Liver (tissue), 7 donors: ENCODE measurements at regions not wholly inside any gene's neighbourhood (a gene's known extent, or its start where the extent isn't known, plus 50 kb on each side); places are given as distances from the start of the nearest gene placed in this dataset.

Source experiments
- DNase-seq: peaks from one replicate; pipeline ENCODE4 v3.0.0-alpha.2; 2017; ENCODE audit warnings: low spot score
- H3K27ac ChIP-seq, 2 donors: one replicate each; pipeline ENCODE4 v1.7.0; 2013; ENCODE audit warnings: inconsistent platforms in 2 of 2, low read length in 2 of 2, control low read depth in 1 of 2, low read depth in 1 of 2, mild to moderate bottlenecking in 1 of 2
- H3K27me3 ChIP-seq, 4 donors: one replicate each; pipeline versions ENCODE4 v1.6.1 to v1.7.0; 2013; ENCODE audit warnings: low read length in 3 of 4, inconsistent platforms in 1 of 4, mild to moderate bottlenecking in 1 of 4, moderate library complexity in 1 of 4; ENCODE audit not compliant: control insufficient read depth in 4 of 4, insufficient read depth in 4 of 4
- H3K36me3 ChIP-seq, 4 donors: one replicate each; pipeline versions ENCODE4 v1.6.1 to v1.7.0; 2013; ENCODE audit warnings: low read length in 3 of 4, mild to moderate bottlenecking in 3 of 4, low read depth in 1 of 4, moderate library complexity in 1 of 4; ENCODE audit not compliant: control insufficient read depth in 4 of 4, insufficient read depth in 3 of 4
- H3K4me1 ChIP-seq, 4 donors: one replicate each; pipeline versions ENCODE4 v1.6.1 to v1.7.0; 2013; ENCODE audit warnings: low read length in 3 of 4, mild to moderate bottlenecking in 3 of 4, moderate library complexity in 1 of 4; ENCODE audit not compliant: control insufficient read depth in 4 of 4, insufficient read depth in 4 of 4
- H3K4me3 ChIP-seq, 3 donors: one replicate each; pipeline versions ENCODE4 v1.6.1 to v1.7.0; 2013; ENCODE audit warnings: low read length in 3 of 3, control low read depth in 1 of 3, low read depth in 1 of 3, mild to moderate bottlenecking in 1 of 3
- H3K9ac ChIP-seq, 2 donors: one replicate each; pipeline ENCODE4 v1.7.0; 2013; ENCODE audit warnings: low read length in 2 of 2, mild to moderate bottlenecking in 2 of 2, moderate library complexity in 2 of 2, control low read depth in 1 of 2, low read depth in 1 of 2
- H3K9me3 ChIP-seq, 4 donors: one replicate each; pipeline versions ENCODE4 v1.6.1 to v1.7.0; 2013; ENCODE audit warnings: low read length in 3 of 4; ENCODE audit not compliant: control insufficient read depth in 4 of 4
- ATF3 ChIP-seq: IDR thresholded peaks from 2 replicates; pipeline ENCODE4 v1.6.1; 2016; ENCODE audit warnings: antibody characterized with exemption
- FOXA1 ChIP-seq: IDR thresholded peaks from 2 replicates; pipeline ENCODE4 v1.6.1; 2016; ENCODE audit warnings: antibody characterized with exemption
- GABPA ChIP-seq, 2 donors: IDR thresholded peaks in 1 of 2; conservative IDR thresholded peaks in 1 of 2; 2 replicates each; pipeline ENCODE4 v1.6.1; 2016; ENCODE audit warnings: antibody characterized with exemption in 2 of 2, mild to moderate bottlenecking in 1 of 2, moderate library complexity in 1 of 2
- HNF4A ChIP-seq, 2 donors: conservative IDR thresholded peaks; 2 replicates each; pipeline ENCODE4 v1.6.1; 2016; ENCODE audit warnings: antibody characterized with exemption in 2 of 2, mild to moderate bottlenecking in 2 of 2
- HNF4G ChIP-seq: IDR thresholded peaks from 2 replicates; pipeline ENCODE4 v1.6.1; 2016; ENCODE audit warnings: antibody characterized with exemption
- JUND ChIP-seq, 2 donors: IDR thresholded peaks; 2 replicates each; pipeline ENCODE4 v1.6.1; 2016; ENCODE audit warnings: antibody characterized with exemption in 2 of 2
- MAX ChIP-seq: IDR thresholded peaks from 2 replicates; pipeline ENCODE4 v1.6.1; 2016; ENCODE audit warnings: antibody characterized with exemption
- NR2F2 ChIP-seq: IDR thresholded peaks from 2 replicates; pipeline ENCODE4 v1.6.1; 2016; ENCODE audit warnings: antibody characterized with exemption
- REST ChIP-seq: IDR thresholded peaks from 2 replicates; pipeline ENCODE4 v1.6.1; 2016; ENCODE audit warnings: antibody characterized with exemption, mild to moderate bottlenecking
- RXRA ChIP-seq, 2 donors: IDR thresholded peaks; 2 replicates each; pipeline ENCODE4 v1.6.1; 2017 to 2018; ENCODE audit warnings: antibody characterized with exemption in 2 of 2, mild to moderate bottlenecking in 1 of 2
- SP1 ChIP-seq: IDR thresholded peaks from 2 replicates; pipeline ENCODE4 v1.6.1; 2018; ENCODE audit warnings: antibody characterized with exemption, mild to moderate bottlenecking
- WGBS: extraction: QIAGEN DNeasy Blood & Tissue Kit; methylation state at CpG from one replicate; pipeline ENCODE4 v1.1.7; 2013; 5-methylcytosine and 5-hydroxymethylcytosine counted together
- donor health status: healthy.
- donor health status: healthy.
- donor health status: healthy.
- donor health status: healthy.

GRCh38 chr10:89097226-89097625 lies 106.6 kb downstream of the FAS start:
- H3K9me3 ChIP-seq = no peaks in the 10 kb centered on the region
- DNase-seq = no peak
- H3K27me3 ChIP-seq = no peaks in the 10 kb centered on the region
- TF ChIP-seq MAX (no peak), REST (no peak), HNF4A (conservative IDR thresholded peaks at IDR 0.05) (no peak), GABPA (IDR thresholded peaks at IDR 0.05 in 1 of 2, conservative IDR thresholded peaks at IDR 0.05 in 1 of 2) (no peak), SP1 (no peak), ATF3 (no peak), JUND (IDR thresholded peaks at IDR 0.05) (no peak)
- H3K4me1 ChIP-seq = no peaks in the 10 kb centered on the region
- no peak overlapping the region for H3K9ac ChIP-seq
- 95% methylated on average over 2 of the region's 2 CpGs for WGBS
- H3K27ac ChIP-seq = no peak overlapping the region
- H3K36me3 ChIP-seq = no peaks in the 10 kb centered on the region
- H3K4me3 ChIP-seq = no peak overlapping the region

GRCh38 chr10:89095701-89096391 lies 105.2 kb downstream of the FAS start:
- H3K27ac ChIP-seq = no peak overlapping the region
- TF ChIP-seq RXRA (IDR thresholded peaks at IDR 0.05) = no peak
- no peak for TF ChIP-seq HNF4G
- no peak for TF ChIP-seq FOXA1
- H3K27me3 ChIP-seq = no peaks in the 10 kb centered on the region
- H3K9me3 ChIP-seq = no peaks in the 10 kb centered on the region
- no peak for DNase-seq
- H3K9ac ChIP-seq = no peak overlapping the region
- H3K4me1 ChIP-seq = no peaks in the 10 kb centered on the region
- H3K36me3 ChIP-seq = no peaks in the 10 kb centered on the region
- 65% methylated on average over 1 of the region's 1 CpG for WGBS
- no peak overlapping the region for H3K4me3 ChIP-seq

GRCh38 chr10:89093728-89094127 lies 103.1 kb downstream of the FAS start:
- Histone ChIP-seq H3K36me3 (no peaks in the 10 kb centered on the region), H3K4me3 (no peak overlapping the region), H3K9me3 (no peaks in the 10 kb centered on the region), H3K4me1 (no peaks in the 10 kb centered on the region), H3K27ac (no peak overlapping the region), H3K27me3 (no peaks in the 10 kb centered on the region), H3K9ac (no peak overlapping the region)
- 94% methylated on average over 3 of the region's 3 CpGs for WGBS
- DNase-seq = no peak
- TF ChIP-seq NR2F2 = no peak
- TF ChIP-seq RXRA (IDR thresholded peaks at IDR 0.05) = no peak
- TF ChIP-seq ATF3 = no peak
- no peak for TF ChIP-seq HNF4A (conservative IDR thresholded peaks at IDR 0.05)
